Fibroblast of lung (primary cell): ENCODE measurements at regions not wholly inside any gene's neighbourhood (a gene's known extent, or its start where the extent isn't known, plus 50 kb on each side); places are given as distances from the start of the nearest gene placed in this dataset.

Experiments
- EZH2 ChIP-seq: IDR thresholded peaks from 2 replicates; pipeline ENCODE4 v1.5.1; 2012; ENCODE audit warnings: low read length, control low read depth, mild to moderate bottlenecking; ENCODE audit errors: missing control alignments
- TF ChIP-seq, protein P1 (sequence below), 2 donors: IDR thresholded peaks in 1 of 2; conservative IDR thresholded peaks in 1 of 2; 1 replicate in 1 of 2; 2 replicates in 1 of 2; pipeline ENCODE4 v1.5.1; 2011 to 2012; ENCODE audit warnings: low read length in 2 of 2, control low read depth in 1 of 2, inconsistent platforms in 1 of 2, low read depth in 1 of 2, mild to moderate bottlenecking in 1 of 2

DNA sequence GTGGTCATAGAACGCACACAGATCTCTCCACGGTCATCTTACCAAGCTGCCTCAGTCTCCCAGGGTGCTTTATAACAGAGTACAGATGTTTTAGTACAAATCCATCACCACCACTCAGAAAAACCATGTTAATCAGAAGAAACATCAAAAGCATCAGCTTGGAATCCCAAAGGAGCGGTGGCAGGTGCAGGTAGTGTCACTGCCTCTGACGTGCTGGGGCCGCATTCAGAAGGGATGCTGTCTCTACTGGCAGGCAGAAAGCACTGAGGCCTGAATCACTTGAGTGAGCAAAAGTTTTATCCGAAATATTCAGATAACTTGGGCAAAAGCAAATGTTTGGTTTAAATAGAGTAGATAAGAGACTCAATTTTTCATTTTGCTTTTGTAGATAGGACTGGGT is 448.4 kb upstream of the ZNF608 start:
- TF ChIP-seq, protein P1, sequence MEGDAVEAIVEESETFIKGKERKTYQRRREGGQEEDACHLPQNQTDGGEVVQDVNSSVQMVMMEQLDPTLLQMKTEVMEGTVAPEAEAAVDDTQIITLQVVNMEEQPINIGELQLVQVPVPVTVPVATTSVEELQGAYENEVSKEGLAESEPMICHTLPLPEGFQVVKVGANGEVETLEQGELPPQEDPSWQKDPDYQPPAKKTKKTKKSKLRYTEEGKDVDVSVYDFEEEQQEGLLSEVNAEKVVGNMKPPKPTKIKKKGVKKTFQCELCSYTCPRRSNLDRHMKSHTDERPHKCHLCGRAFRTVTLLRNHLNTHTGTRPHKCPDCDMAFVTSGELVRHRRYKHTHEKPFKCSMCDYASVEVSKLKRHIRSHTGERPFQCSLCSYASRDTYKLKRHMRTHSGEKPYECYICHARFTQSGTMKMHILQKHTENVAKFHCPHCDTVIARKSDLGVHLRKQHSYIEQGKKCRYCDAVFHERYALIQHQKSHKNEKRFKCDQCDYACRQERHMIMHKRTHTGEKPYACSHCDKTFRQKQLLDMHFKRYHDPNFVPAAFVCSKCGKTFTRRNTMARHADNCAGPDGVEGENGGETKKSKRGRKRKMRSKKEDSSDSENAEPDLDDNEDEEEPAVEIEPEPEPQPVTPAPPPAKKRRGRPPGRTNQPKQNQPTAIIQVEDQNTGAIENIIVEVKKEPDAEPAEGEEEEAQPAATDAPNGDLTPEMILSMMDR (conservative IDR thresholded peaks at IDR 0.05 in 1 of 2, IDR thresholded peaks at IDR 0.05 in 1 of 2; ENCODE audit: low read depth in 1 of 2, low read length in 2 of 2) = no peak
- TF ChIP-seq EZH2 = no peak
